HepG2 (cell line): ENCODE measurements at regions not wholly inside any gene's neighbourhood (a gene's known extent, or its start where the extent isn't known, plus 50 kb on each side); places are given as distances from the start of the nearest gene placed in this dataset.

Experiments used
- DNMT1 ChIP-seq: sonication (generic); formaldehyde crosslinking; IDR thresholded peaks from 2 replicates; pipeline ENCODE4 v1.5.1; 2020; ENCODE audit warnings: mild to moderate bottlenecking, missing genetic modification reagents
- HMG20B ChIP-seq: conservative IDR thresholded peaks from 2 replicates; pipeline ENCODE4 v1.6.1; 2016; ENCODE audit warnings: missing genetic modification reagents, missing compliant biosample characterization
- RAD21 ChIP-seq: fragments of 450-650 bp; formaldehyde crosslinking; IDR thresholded peaks from 2 replicates; pipeline ENCODE4 v1.5.0; 2020; ENCODE audit warnings: mild to moderate bottlenecking
- TCF12 ChIP-seq, 2 experiments: fragments of 450-650 bp in 1 of 2; sonication (generic) in 1 of 2; formaldehyde crosslinking in 1 of 2; IDR thresholded peaks; 2 replicates each; pipeline versions ENCODE4 v1.6.1 to v1.8.0; 2017 to 2022; ENCODE audit warnings: antibody characterized with exemption in 1 of 2, mild to moderate bottlenecking in 1 of 2, missing genetic modification reagents in 1 of 2, moderate library complexity in 1 of 2
- TCF7L2 ChIP-seq: IDR thresholded peaks from 2 replicates; pipeline ENCODE4 v1.6.1; 2011; ENCODE audit warnings: mild to moderate bottlenecking, low read depth, low read length, moderate library complexity
- YY1 ChIP-seq: IDR thresholded peaks from 2 replicates; pipeline ENCODE4 v1.6.1; 2011; ENCODE audit warnings: low read length, low read depth, moderate library complexity, mild to moderate bottlenecking; ENCODE audit not compliant: insufficient read depth, insufficient replicate concordance
- ZFP41 ChIP-seq: sonication (generic); formaldehyde crosslinking; IDR thresholded peaks from 2 replicates; pipeline ENCODE4 v1.4.0; 2020; ENCODE audit warnings: mild to moderate bottlenecking, missing genetic modification reagents, borderline replicate concordance
- ZNF776 ChIP-seq: sonication (generic); formaldehyde crosslinking; IDR thresholded peaks from 2 replicates; pipeline ENCODE4 v1.4.0; 2020; ENCODE audit warnings: mild to moderate bottlenecking, missing genetic modification reagents

DNA sequence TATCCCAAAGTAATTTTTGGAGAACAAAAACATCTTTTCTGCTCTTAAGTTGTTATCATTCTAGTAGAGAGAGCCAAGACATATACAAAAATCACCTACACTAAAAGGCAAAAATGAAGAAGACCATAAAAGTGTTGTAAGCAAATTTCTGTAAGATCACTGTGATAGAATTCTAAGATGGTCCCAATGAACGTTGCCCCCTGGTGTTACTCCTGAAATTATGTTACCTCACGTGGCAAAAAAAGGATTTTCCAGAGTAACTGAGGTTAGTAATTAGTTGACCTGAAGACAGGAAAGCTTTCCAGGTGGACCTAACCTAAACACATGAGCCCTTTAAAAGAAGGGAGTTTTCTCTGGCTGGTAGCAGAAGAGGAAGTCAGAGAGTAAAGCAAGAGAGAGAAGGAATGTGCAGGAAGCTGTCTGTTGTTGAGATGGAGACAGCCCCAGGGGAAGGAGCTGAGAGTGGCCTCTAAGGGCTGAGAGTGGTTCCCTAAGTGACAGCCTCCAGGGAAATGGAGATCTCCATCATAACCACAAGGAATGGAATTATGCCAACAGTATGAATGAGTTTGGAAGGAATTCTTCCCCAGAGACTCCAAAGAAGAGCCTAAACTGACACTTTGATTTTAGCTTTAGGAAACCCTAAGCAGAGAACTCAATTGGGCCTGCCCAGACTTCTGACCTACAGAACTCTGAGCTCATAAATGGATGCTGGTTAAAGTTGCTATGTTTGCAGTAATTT is 205.9 kb downstream of the CD47 start:
- no peak for TF ChIP-seq DNMT1 (CRISPR knock-in tag)
- no peak for TF ChIP-seq YY1
- no peak for TF ChIP-seq RAD21 (CRISPR knock-in tag)
- TF ChIP-seq TCF7L2: no peak
- TF ChIP-seq TCF12 (IDR thresholded peaks at IDR 0.05): no peak
- no peak for TF ChIP-seq TCF12 (CRISPR knock-in tag; IDR thresholded peaks at IDR 0.05)
- TF ChIP-seq HMG20B (CRISPR knock-in tag): no peak
- no peak for TF ChIP-seq ZFP41 (CRISPR knock-in tag)
- TF ChIP-seq ZNF776 (CRISPR knock-in tag): no peak
